ENCODE measurements at regions not wholly inside any gene's neighbourhood (a gene's known extent, or its start where the extent isn't known, plus 50 kb on each side); places are given as distances from the start of the nearest gene placed in this dataset.

- TF ChIP-seq CTCF (IDR thresholded peaks at IDR 0.05; ENCODE audit: insufficient read depth, low read depth, low read length, missing control alignments) = no peak
- no peak for DNase-seq (ENCODE audit: low read depth)
- no peak overlapping the region for H3K4me3 ChIP-seq (ENCODE audit: low read depth, low read length)
Observed at GRCh38 chr4:23680671-23681518, 209.0 kb downstream of the PPARGC1A start.

DNA sequence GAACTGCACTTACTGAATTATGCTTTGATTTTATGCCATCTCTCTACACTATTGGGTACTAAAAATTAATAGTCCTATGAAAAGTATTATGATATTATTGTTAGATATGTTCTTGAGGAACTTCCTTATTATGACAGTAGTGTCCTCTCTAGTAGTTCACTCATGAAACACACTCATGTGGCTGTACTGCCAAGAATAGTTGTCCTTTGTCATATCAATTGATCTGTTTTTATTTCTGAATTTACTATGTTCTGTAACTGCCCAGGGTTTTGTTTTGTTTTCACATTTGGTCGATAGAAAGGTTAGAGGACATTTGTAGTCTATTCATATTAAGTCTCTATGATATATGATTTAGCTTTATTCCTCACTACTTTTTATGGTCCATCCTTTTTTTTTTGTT is 215.2 kb downstream of the PPARGC1A start:
- DNase-seq (ENCODE audit: low read depth) = no peak
- TF ChIP-seq CTCF (IDR thresholded peaks at IDR 0.05; ENCODE audit: insufficient read depth, low read depth, low read length, missing control alignments) = no peak
- no peak overlapping the region for H3K4me3 ChIP-seq (ENCODE audit: low read depth, low read length)

DNA sequence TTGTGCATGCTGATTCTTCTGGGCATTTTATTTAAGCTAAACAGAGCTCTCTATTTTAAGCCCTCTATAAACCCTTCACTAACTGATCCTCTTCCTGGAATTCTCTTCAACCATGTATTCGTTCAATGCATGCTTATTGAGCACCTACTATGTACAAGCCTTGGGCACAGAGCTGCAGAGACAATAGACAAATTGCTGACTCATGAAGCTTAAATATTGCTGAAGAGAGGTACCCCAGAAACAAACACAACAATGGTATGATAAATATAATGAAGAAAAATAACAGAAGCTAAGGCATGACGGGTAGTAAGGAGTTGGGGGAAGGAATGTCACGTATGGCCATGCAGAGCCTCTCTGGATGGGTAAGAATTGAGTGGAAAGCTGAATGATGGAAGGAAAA is 222.2 kb downstream of the PPARGC1A start:
- no peak overlapping the region for H3K4me3 ChIP-seq (ENCODE audit: low read depth, low read length)
- TF ChIP-seq CTCF (IDR thresholded peaks at IDR 0.05; ENCODE audit: insufficient read depth, low read depth, low read length, missing control alignments) = no peak
- DNase-seq (ENCODE audit: low read depth) = no peak

- H3K4me3 ChIP-seq (ENCODE audit: low read depth, low read length) = no peak overlapping the region
- no peak for DNase-seq (ENCODE audit: low read depth)
- no peak for TF ChIP-seq CTCF (IDR thresholded peaks at IDR 0.05; ENCODE audit: insufficient read depth, low read depth, low read length, missing control alignments)
Observed at GRCh38 chr4:23660865-23661264, 229.0 kb downstream of the PPARGC1A start.

- no peak for TF ChIP-seq CTCF (IDR thresholded peaks at IDR 0.05; ENCODE audit: insufficient read depth, low read depth, low read length, missing control alignments)
- DNase-seq (ENCODE audit: low read depth) = no peak
- no peak overlapping the region for H3K4me3 ChIP-seq (ENCODE audit: low read depth, low read length)
Observed at GRCh38 chr4:23654791-23655190, 235.1 kb downstream of the PPARGC1A start.

DNA sequence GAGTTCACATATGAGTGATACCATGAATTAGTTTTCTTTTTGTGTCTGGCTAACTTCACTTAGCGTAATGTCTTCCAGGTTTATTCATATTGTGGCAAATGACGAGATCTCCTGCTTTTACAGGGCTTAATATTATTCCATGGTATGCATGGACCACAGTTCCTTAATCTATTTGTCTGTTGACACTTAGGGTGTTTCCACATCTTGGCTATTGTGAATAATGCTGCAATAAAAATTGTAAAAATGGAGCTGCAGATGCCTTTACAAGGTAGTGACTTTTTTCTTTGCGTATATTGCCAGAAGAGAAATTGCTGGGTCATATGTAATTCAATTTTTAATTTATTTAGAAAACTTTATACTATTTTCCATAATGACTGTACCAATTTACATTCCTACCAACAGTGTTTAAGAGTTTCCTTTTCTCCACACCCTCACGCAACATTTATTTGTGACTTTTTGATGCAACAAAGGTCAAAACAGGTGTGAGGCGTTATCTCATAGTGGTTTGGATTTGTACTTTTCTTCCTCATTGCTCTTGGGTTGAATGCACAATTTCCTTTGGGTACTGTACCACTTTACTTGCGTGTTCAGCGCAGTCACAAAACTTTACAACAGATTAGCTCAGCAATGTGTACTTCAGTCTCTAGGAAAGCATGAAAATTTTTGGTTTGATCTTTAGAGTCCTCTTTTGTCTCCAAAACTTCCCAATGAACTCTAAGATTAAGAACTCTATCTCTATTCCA is 240.8 kb downstream of the PPARGC1A start:
- no peak overlapping the region for H3K4me3 ChIP-seq (ENCODE audit: low read depth, low read length)
- no peak for TF ChIP-seq CTCF (IDR thresholded peaks at IDR 0.05; ENCODE audit: insufficient read depth, low read depth, low read length, missing control alignments)

More for the DNA sequence above, 240.8 kb downstream of the PPARGC1A start:
- no peak for DNase-seq (ENCODE audit: low read depth)

All from GM12865 (cell line).